NB4 (cell line): ENCODE measurements at regions not wholly inside any gene's neighbourhood (a gene's known extent, or its start where the extent isn't known, plus 50 kb on each side); places are given as distances from the start of the nearest gene placed in this dataset.

Experiments
- DNase-seq: peaks from one replicate; pipeline ENCODE4 v3.0.0; 2010; ENCODE audit warnings: low read depth
- H3K4me3 ChIP-seq: one replicate; pipeline ENCODE4 v1.5.1; 2011; ENCODE audit warnings: mild to moderate bottlenecking, low read depth, low read length, moderate library complexity
- CTCF ChIP-seq: IDR thresholded peaks from one replicate; pipeline ENCODE4 v1.5.1; 2012; ENCODE audit warnings: low read depth, low read length
- MAX ChIP-seq: IDR thresholded peaks from 2 replicates; pipeline ENCODE4 v1.6.1; 2011; ENCODE audit warnings: low read depth, low read length
- MYC ChIP-seq: IDR thresholded peaks from 2 replicates; pipeline ENCODE4 v1.6.1; 2011; ENCODE audit warnings: low read depth, low read length
- POLR2A ChIP-seq: IDR thresholded peaks from 2 replicates; pipeline ENCODE4 v1.6.1; 2011; ENCODE audit warnings: mild to moderate bottlenecking; ENCODE audit not compliant: insufficient read length; ENCODE audit errors: extremely low read depth

GRCh38 chr2:107062599-107063220 lies 176.7 kb upstream of the ST6GAL2 start:
- DNase-seq: no peak
- H3K4me3 ChIP-seq: no peak overlapping the region
- TF ChIP-seq CTCF (no peak), MAX (no peak), MYC (no peak), POLR2A (no peak)

- no peak for DNase-seq
- no peak for TF ChIP-seq POLR2A
- TF ChIP-seq MAX: no peak
- TF ChIP-seq MYC: no peak
- TF ChIP-seq CTCF: no peak
- H3K4me3 ChIP-seq: no peak overlapping the region
Observed at GRCh38 chr2:107063228-107063627, 177.3 kb upstream of the ST6GAL2 start.

DNA sequence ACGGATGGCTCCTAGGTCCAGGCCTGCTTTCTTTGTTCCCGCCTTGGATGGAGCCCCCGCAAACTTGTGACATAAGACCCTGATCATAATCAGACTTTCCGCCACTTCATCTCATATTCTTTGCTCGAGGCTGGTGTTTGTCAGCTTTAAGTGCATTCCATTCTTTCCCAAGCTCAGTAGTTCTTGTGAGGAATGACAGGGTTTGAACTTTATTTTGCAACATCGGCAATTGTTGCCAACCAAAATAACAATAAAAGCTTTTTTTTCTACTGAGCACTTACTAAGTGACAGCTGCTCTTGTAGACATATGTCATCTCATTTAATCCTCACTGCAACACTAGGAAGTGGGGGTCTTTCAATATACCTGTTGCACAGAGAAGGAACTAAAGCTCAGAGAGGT lies 178.8 kb upstream of the ST6GAL2 start:
- TF ChIP-seq MAX (no peak), POLR2A (no peak), CTCF (no peak), MYC (no peak)
- no peak for DNase-seq
- no peak overlapping the region for H3K4me3 ChIP-seq

DNA sequence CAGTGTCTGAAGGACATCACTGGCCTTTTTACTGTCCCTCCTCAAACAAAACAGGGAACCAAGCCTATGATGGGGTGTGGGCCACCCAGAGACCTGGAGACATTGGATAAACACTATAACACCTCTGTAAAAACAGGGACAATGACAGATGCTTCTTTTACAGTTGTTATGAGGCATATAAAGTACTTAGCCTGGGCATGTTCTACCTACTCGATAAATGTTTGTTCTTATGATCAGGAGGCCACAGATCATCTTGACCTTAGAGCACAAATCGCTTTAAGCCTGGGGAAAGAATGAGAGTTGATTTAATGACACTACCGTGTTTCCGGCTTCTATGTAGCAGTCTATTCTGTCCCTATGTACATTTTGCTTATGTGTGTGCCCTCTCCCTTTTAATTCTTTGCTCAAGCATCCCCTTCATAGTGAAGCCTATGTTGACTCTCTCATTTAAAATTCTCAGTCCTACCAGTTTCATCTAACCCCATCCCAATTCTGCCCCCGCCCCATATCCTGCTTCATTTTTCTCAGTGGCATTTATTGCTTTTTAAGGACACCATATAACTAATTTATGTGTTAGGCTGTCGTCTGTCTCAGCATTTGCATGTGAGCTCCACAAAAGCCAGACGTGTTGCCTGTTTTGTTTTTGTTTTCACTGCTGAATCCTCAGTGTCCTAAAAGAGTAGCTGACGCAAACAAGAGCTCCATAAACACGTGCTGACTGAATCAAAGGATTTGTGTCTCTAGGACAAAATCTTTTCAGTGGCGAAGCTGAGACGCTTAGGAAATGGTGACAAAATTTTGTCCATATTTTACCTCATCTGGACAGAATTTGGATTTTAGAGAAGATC lies 182.3 kb upstream of the ST6GAL2 start:
- no peak overlapping the region for H3K4me3 ChIP-seq
- no peak for DNase-seq
- TF ChIP-seq MYC (no peak), CTCF (no peak), MAX (no peak), POLR2A (no peak)

DNA sequence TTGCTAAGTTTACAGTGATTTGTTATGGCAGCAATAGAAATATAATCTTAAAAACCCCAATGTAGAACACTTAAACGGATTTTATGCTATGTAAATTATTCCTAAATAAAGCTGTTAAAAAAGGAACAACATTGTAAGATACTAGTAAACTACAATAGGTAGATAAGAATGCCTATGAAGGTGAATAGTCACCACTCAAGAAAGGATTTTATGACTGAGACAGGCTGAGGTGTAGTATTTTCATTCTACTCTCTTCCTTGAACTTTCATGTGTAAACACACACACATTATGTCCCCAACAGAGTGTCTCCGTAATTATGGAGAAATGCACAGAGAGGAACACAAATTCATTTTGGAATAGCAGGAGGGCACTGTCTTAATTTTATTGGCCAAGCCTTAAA lies 183.9 kb upstream of the ST6GAL2 start:
- H3K4me3 ChIP-seq: no peak overlapping the region
- TF ChIP-seq CTCF (no peak), MYC (no peak), MAX (no peak)
- no peak for DNase-seq
